Testis (tissue), 2 donors: ENCODE measurements at regions not wholly inside any gene's neighbourhood (a gene's known extent, or its start where the extent isn't known, plus 50 kb on each side); places are given as distances from the start of the nearest gene placed in this dataset.

Experiments
- POLR2A ChIP-seq: fragments of 450-650 bp; IDR thresholded peaks from one replicate; pipeline ENCODE4 v1.6.1; 2017; ENCODE audit warnings: antibody characterized with exemption, mild to moderate bottlenecking, moderate library complexity
- TF ChIP-seq, protein P1 (sequence below), 3 experiments: fragments of 450-650 bp in 2 of 3; fragments of 200-600 bp in 1 of 3; sonication (generic) in 1 of 3; IDR thresholded peaks; one replicate each; pipeline ENCODE4 v1.5.1; 2016 to 2019; ENCODE audit warnings: antibody characterized with exemption in 3 of 3, mild to moderate bottlenecking in 2 of 3, moderate library complexity in 1 of 3

DNA sequence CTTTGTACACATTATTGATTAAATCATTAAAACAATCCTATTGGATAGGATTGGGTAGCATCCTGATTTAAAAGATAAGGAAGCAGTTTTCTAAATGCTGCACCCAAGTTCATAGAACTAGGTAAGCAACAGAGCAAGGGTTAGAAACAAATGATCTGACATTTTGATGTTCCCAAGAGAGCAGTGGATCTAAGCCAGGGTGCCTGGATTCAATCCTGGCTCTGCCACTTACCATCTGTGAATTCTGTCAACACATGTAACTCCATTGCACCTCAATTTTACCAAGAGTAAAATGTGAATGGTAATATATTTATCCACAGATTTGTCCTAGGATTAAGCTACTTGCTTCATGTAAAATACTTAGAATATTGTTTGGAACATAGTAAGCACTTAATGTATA is 982.6 kb upstream of the FANCL start:
- TF ChIP-seq POLR2A = no peak
- TF ChIP-seq, protein P1, sequence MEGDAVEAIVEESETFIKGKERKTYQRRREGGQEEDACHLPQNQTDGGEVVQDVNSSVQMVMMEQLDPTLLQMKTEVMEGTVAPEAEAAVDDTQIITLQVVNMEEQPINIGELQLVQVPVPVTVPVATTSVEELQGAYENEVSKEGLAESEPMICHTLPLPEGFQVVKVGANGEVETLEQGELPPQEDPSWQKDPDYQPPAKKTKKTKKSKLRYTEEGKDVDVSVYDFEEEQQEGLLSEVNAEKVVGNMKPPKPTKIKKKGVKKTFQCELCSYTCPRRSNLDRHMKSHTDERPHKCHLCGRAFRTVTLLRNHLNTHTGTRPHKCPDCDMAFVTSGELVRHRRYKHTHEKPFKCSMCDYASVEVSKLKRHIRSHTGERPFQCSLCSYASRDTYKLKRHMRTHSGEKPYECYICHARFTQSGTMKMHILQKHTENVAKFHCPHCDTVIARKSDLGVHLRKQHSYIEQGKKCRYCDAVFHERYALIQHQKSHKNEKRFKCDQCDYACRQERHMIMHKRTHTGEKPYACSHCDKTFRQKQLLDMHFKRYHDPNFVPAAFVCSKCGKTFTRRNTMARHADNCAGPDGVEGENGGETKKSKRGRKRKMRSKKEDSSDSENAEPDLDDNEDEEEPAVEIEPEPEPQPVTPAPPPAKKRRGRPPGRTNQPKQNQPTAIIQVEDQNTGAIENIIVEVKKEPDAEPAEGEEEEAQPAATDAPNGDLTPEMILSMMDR (IDR thresholded peaks at IDR 0.05) = no peak
